HG03469 (cell line): ENCODE measurements at regions not wholly inside any gene's neighbourhood (a gene's known extent, or its start where the extent isn't known, plus 50 kb on each side); places are given as distances from the start of the nearest gene placed in this dataset.
"Not testable (repeated sequence)": the region's sequence is repeated elsewhere in the genome, so short reads cannot be mapped to it uniquely, and the experiment has no call there.

ENCODE experiments used
- ATAC-seq: cut with Tn5 transposase; IDR thresholded peaks from one replicate; pipeline ENCODE4 v1.9.1; 2021; ENCODE audit warnings: mild to moderate bottlenecking, moderate library complexity, moderate number of reproducible peaks; ENCODE audit not compliant: unreplicated experiment

DNA sequence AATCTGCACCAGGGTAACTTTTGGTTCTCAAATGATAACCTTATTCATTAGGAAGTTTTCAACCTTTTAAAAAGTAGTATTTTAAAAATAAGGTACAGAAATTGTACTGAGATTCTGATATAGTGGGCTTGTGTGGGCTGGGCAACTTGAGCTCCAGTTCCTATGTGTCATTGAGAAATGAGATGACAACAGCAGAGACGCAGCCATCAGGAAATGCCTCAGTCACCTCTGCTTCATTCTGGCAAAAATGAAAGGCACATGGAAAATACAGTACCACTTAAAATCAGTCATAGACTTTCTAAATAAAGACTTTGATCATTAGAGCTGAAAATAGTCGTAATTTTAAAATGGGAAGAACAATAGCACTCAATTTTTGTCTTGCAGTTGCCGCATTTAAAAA lies 480.2 kb downstream of the PLK2 start:
- ATAC-seq: no peak

DNA sequence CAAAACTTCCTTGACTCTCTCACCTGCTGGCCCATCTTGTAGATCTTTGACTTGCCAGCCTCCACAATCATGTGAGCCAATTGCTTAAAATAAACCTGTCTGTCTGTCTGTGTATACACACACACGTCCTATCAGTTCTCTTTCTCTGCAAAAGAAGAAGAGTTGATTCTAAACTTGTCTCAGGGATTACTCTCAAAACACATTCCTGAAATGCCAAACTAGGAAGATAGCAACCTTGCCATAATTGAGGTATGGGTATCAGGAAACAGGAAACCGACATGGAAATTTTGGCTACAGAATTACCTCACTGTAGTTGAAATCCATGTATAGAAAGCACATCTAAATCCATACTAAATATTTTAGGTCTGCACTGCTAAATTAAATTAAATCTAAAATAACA lies 483.4 kb downstream of the PLK2 start:
- no peak for ATAC-seq

DNA sequence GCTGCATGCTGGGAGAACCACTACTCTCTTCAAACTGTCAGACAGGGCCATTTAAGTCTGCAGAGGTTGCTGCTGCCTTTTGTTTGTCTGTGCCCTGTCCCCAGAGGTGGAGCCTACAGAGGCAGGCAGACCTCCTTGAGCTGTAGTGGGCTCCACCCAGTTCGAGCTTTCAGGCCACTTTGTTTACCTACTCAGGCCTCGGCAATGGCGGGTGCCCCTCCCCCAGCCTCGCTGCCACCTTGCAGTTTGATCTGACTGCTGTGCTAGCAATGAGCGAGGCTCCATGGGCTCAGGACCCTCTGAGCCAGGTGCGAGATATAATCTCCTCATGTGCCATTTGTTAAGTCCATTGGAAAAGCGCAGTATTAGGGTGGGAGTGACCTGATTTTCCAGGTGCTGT lies 487.8 kb downstream of the PLK2 start:
- ATAC-seq: not testable (repeated sequence)

DNA sequence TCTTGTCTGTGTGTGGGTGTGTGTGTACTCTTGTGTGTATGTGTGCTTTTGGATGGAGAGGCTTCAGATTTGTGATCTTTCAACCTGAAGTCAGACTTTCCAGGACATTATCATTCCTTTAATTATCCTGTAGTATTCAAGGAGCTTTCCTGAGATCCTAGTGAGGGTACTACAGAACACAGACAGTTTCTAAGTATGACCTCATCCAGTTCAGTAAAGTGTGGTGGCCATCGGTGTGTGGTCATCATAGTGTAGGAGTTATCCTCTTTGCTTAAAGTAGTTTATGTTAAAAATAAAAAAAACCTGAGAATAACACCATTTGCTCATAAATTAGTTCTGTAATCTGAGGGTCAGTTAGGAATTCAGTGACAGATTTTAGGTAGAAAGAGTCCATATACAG lies 478.0 kb upstream of the ACTBL2 start:
- no peak for ATAC-seq

DNA sequence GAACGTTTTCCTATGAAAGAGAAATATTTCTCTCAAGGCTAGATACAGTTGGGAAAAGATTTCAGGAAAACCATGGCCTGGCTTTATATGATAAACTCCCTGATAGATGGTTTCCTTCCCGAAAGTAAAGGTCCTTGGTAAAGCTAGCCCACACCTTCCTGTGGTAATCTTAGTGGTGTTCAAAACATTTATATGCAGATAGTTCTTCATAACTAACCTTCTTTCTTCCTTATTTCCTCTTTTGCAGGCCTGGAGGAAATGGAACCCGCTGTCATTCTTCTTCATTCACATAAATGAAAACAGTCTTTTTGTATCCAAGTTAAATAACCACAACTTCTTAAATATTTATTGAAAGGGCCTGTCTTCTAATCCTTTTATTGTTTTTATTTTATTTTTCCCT lies 474.0 kb upstream of the ACTBL2 start:
- ATAC-seq: no peak

DNA sequence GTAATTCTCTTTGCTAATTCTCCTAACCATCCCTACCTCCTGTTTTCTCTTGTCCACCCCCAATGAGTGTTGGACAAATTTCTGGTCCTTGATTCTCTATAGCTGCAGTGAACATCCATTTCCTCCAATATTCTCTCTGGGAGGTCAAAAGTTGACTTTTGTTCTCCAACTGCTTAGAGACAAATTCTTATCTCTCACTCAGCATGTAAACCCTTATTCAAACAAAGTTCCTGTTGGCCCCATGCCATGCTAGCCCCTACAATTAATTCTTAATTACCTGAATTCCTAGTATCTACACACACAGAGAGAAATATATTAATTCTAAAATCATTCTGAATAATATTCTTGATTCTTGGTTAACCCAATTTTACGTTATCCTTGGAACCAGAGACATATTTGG lies 472.9 kb upstream of the ACTBL2 start:
- ATAC-seq: no peak

DNA sequence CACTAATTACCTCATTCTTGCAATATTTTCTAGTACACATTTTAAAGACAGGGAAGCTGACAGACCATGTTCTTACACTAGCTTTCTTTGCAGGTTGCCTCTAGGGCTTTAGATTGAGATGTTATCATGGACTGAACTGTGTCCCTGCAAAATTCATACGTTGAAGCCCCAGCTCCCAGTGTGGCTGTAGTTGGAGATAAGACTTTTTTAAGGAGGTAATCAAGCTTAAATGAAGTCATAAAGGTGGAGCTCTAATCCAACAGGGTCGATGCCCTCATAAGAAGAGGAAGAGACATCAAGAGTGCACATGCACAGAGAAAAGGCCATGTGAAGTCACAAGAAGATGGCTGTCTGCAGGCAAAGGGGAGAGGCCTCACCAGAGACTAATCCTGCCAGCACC lies 471.2 kb upstream of the ACTBL2 start:
- ATAC-seq: no peak

DNA sequence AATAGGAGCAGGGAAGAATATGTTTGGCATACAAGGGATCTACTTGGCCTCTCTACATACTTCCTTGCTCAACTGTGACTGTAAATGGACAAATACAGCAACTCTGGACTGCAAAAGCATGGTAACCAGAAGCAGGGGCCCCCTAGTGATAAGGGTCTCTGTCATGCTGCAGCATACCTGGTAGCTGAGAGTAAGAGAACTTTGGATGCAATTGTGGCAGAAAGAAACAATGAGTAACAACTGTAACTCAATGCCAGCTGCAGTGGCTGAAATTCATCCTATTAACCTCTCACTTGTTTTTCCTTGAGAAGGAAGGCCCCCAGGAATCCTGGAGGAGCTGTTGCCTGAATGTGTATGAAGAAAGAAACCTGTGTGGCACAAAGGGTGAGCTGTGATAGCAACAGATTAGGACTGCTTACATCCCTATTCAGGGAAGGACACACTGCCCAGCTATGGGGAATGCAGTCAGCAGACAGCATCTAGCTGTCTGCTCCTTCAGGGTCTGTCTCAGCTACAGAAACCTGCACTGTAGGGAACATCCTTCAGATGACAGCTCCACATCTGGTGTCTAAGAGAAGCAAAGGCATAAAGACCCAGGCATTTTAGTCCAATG lies 468.1 kb upstream of the ACTBL2 start:
- no peak for ATAC-seq

DNA sequence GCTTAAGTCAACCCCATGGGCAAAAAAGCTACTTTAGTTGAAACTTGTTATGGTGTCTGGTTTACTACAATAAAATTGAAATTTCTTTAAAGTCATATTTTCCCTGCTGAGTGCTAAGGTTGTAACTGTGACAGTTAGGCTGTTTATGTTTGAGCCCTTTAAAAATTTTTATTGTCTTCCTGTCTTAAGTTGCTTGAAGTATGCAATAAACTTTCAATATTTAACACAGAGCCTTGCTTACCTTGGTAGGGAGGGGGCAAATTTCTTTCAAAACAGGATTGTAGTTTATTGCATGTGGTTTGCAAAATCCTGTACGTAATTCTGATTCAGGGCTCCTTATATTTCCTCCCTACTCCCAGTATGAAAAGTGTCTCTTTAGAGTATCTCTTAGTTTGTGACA lies 465.5 kb upstream of the ACTBL2 start:
- no peak for ATAC-seq

DNA sequence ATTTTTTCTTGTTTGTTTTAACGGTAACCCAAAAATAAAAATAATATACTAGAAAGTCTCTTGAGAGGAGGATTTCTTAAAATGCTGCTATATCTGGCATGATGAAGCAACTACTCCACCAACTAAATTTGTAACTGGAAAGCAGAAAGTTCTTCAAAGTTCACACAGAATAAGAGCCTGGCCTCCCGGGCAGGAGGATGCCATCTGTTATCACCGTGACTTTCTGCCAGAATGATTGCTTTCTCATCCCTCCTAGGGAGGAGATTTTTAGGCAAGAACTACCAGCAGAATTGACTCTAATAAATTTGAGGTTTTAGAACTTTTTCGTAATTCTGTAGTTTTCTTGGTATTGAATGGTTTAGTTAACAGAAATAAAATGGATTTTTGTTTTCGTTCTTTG lies 464.6 kb upstream of the ACTBL2 start:
- ATAC-seq: no peak

DNA sequence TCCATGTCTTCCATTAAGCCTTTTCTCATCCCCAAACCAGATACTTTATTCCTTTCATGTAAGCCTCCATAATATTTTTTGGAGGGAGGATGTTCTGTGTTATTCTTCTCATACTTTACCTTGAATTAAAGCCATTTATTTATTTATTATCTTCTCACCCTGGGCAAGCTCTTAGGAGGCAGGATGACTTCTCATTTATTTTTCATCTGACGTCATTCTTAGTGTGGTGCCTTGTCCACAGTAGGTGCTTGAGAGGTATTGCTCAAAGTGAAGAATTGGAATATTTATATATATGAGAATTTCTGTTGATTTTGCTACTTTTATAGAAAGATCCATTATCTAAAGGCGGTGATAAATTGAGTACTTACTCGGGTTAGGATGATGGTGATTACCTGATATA lies 458.3 kb upstream of the ACTBL2 start:
- no peak for ATAC-seq

DNA sequence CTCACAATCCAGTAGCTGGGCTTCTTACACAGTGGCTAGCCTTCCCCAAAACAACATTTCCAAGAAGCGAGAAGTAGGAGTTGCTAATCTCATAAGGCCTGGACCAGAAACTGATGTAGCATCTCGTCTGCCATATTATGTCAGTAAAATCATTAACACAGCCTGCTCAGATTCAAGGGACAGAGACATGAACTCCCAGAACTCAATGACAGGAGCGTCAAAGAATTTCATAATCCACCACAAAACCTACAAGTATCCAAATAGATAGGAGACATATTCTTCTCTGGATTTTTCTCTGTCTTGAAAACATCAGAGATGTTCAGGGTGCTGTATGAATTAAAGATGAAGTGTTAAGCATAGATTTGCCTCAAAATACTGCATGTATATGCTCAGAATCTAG lies 457.6 kb upstream of the ACTBL2 start:
- no peak for ATAC-seq

DNA sequence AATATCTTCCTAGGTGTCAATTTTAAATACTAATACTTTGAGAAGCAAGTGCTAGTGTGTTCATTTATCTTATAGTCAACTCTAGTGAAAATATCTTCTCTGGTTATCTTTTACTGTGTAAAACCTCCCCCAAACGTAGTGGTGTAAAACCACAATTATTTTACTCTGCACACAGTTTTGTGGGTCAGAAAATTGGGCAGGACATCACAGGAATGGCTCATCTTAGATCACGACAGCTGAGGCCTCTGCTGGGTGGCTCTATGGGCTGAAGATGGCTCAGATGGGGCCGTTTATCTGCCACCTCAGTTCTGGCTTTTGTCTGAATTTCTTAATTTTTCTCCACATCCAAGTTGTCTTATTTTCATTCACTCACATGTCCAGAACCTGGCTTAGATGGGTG lies 457.2 kb upstream of the ACTBL2 start:
- ATAC-seq: no peak

DNA sequence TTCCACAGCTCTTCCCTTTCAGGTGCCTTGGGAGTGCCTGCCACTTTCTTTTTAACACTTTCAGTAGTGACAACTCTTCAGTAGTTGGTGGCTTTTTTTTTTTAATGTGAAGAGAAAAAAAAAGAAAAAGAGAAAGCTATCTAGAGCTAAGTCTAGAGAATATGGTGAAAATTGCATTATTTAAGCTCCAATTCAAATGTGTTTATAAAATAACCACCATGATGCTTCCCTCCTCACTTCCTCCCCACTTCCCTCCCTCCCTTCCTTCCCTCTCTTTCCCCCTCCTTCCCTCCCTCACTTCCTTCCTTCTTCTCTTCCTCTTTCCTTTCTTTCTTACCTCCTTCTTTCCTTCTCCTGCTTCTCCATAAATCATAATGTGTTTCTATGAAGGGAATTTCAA lies 456.7 kb upstream of the ACTBL2 start:
- ATAC-seq: no peak

DNA sequence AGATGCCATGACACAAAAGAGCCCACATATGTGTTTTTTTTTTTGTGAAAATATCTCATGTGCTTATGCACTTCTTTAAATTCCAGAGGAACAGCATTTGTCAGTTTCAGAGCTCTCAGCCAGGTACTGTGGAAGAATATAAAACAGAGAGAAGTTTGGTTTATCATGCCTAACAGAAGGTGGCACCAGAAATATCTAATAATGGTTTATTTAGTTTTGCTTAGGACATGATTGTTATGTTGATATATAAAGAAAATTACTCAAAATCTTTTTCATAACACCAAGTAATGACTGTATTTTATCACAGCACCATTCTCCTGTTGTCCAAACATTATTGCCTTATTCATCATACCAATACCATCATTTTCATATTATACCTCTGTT lies 455.6 kb upstream of the ACTBL2 start:
- ATAC-seq: no peak

DNA sequence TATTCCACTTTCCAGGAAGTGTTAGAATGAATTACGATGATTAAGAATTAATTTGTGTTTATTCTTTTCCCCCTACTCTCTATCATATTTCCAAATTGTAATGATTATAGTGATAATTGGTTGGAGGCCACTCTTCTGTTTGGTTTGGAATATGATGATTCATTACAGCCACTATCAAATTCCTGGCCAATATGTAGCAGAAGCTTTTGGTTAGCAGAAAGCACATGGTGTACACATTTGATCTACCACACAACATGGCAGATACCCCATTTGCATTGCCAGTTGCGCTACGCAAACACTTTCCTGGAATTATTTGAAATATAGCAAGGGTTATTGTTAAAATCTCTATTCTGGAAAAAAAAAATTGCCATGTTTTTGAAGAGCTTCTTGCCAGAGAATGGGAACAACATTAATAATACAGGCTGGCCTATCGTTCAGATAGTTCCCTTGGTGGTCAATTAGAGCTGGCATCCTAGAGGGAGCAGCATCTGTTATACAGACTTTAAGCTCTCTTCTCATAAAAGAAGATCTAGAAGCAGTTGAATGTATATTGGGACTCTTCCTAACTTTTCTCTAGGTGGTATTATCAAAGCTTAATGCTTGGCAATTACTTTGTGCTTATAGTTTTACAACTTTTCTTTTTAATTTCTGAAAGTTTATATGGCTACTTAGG lies 455.0 kb upstream of the ACTBL2 start:
- ATAC-seq: no peak

DNA sequence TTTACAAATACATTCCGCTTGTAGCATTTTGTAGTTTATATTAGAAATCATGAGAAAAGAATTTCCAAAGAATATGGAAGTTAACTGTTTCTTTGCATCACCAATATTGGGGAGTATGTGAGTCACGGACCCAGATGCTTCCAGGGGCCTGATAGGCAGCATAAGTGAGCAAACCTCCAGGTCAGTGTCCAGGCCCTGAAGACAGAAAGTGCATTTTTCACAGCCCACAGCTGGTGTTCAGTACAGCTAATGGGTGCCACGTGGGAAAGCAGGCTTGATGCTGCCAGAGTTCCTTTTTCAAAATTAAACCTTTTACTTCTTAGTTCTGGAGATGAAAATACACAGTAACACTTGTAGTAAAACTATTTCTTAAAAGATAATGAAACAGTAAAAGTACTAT lies 454.4 kb upstream of the ACTBL2 start:
- ATAC-seq: no peak

DNA sequence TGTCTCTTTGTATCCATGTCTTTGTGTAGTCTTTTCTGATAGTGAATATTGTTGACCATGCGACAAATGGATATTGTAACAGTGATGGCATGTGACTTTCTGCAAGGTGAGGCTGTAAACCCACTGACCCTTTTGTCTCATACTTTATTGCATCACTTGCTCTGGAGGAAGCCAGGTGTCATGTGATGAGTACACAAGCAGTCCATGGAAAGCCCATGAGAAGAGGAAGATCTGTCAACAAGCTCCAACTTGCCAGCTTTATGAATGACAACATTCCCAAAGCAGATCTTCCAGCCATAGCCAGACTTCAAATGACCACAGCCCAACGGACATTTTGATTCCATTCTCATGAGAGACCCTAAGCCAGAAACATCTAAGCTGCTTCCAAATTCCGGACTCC lies 450.1 kb upstream of the ACTBL2 start:
- no peak for ATAC-seq

DNA sequence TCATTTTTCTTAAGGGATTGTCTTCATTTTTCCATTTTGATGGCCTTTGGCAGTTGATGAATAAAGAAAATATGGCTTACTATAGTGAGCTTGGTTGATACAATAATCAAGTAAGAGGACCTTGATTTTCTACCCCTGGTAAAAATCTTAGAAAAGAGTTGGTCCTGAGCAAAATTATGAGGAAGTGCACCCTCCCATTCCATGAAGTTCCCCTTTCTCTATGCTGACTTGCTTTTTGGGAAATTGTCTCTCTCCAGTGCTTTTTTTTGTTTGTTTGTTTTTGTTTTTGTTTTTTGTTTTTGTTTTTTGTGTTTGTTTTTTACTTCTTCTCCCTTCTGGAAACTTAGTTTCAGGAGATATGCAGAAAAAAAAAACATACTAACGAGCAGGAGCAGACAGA lies 449.2 kb upstream of the ACTBL2 start:
- no peak for ATAC-seq

DNA sequence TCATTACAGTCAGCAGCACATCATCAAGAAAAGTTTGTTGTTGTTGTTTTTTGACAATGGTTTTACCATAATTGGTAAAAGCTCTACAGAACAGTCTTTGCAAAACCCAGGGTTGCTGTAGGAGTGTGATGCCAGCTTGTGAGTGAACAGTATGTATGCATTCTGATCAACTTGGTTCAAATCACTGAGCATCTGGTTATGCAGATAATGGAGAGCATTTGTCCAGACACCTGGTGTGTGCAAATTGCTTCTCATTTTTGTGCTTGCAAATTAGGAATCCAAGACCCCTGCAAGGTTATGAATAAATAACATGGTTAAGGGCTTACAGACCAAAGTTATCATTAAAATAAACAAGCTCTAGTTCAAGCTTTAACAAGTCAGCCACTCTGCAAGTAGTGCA lies 448.7 kb upstream of the ACTBL2 start:
- no peak for ATAC-seq

DNA sequence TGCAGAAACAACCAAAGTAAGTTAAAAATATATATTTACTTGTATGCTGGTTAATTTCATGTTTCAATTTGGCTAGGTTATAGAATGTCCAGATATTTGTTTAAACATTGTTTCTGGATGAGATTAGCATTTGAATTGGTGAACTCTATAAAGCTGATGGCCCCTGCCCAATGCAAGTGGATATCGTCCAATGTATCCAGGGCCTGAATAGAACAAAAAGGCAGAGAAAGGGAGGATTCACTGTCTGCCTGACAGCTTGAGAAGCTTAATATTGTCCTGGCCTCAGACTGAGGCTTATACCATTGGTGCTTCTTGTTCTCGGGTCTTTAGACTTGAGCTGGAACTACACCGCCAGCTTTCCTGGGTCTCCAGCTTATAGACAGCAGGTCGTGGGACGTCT lies 446.7 kb upstream of the ACTBL2 start:
- no peak for ATAC-seq

DNA sequence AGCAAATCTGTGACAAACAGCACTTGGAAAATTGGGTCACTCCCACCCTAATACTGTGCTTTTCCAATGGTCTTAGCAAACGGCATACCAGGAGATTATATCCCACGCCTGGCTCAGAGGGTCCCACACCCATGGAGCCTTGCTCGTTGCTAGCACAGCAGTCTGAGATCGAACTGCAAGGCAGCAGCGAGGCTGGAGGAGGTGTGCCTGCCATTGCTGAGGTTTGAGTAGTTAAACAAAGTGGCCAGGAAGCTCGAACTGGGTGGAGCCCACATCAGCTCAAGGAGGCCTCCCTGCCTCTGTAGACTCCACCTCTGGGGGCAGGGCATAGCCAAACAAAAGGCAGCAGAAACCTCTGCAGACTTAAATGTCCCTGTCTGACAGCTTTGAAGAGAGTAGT lies 440.5 kb upstream of the ACTBL2 start:
- ATAC-seq: not testable (repeated sequence)

DNA sequence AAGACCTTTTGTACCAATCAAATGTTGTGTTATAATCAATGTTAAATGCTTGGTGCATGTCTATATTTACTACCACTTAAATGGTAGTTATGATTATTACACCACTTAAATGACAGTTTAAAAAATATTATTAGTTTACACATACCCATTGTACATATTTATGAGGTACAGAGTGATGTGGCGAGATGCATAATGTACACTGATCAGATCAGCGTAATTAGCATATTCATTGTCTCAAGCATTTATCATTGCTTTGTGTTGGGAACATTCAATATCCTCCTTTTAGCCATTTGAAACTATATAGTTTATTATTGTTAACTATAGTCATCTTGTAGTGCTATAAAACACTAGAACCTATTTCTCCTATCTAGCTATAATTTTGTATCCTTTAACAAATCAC lies 434.4 kb upstream of the ACTBL2 start:
- no peak for ATAC-seq
